GM10248 (cell line): ENCODE measurements at regions not wholly inside any gene's neighbourhood (a gene's known extent, or its start where the extent isn't known, plus 50 kb on each side); places are given as distances from the start of the nearest gene placed in this dataset.

ENCODE experiments used
- CTCF ChIA-PET: fragments of 300-600 bp; sonication (Branson Sonifier 250); formaldehyde crosslinking; extraction: SDS; loops from one replicate; lab custom pipeline; 2021; ENCODE audit warnings: antibody characterized with exemption; lab: Yijun Ruan, JAX
- POLR2A ChIA-PET: fragments of 350-650 bp; sonication (Branson Sonifier 250); formaldehyde crosslinking; extraction: SDS; loops from one replicate; lab custom pipeline; 2020; ENCODE audit warnings: antibody characterized with exemption; lab: Yijun Ruan, JAX
- DNase-seq: peaks from one replicate; pipeline ENCODE4 v3.0.0; 2012; ENCODE audit errors: extremely low spot score
- CTCF ChIP-seq: IDR thresholded peaks from 2 replicates; pipeline ENCODE4 v1.5.1; 2012; ENCODE audit warnings: mild to moderate bottlenecking, low read depth; ENCODE audit errors: extremely low read depth, missing control alignments, control extremely low read depth

GRCh38 chr5:58335518-58335917, 124.4 kb downstream of the PLK2 start:
- ChIA-PET CTCF (no interaction called here), POLR2A (no interaction called here)
- no peak for DNase-seq
- TF ChIP-seq CTCF, result no peak

- no peak for DNase-seq
- POLR2A ChIA-PET, result no interaction called here
- CTCF ChIA-PET, result no interaction called here
Observed at GRCh38 chr5:58334035-58334434, 125.9 kb downstream of the PLK2 start.

DNA sequence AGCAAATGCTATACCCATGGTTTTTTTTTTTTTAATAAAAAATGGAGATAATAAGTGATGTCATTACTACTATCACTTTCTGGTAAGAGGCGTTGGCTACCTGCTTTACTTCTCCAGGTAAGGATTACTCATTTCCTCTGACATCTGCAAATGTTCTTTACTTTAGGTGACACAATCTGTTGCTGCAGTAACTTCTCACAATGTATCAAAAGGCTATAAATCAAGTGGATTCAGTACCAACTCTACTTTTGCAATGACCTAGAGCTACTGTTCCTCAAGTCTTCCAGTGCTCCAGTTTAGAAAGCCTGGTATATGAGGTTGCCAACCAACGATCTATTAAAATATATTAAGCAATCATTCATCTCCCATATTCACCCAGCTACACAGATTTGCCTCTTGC, 129.1 kb downstream of the PLK2 start:
- ChIA-PET POLR2A (no interaction called here), CTCF (no interaction called here)
- no peak for TF ChIP-seq CTCF
- no peak for DNase-seq

More at GRCh38 chr5:58334035-58334434, 125.9 kb downstream of the PLK2 start:
- no peak for TF ChIP-seq CTCF

DNA sequence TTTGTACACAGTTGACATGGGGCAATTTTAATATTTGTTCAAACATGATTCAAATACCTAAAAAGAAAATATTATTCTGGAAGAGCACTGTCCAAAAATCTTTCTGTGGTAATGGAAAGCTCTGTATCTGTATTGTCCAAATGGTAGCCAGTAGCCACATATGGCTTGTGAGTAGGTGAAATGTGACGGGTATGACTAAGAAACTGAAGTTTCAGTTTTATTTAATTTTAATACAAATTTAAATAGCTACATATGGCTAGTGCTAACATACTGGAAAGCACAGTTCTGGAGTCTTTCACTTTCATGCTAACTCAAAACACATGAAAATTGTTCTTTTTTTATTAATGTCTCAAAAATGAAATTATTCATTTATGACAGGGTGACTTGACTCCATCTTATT, 132.6 kb downstream of the PLK2 start:
- DNase-seq, result no peak
- ChIA-PET POLR2A (no interaction called here), CTCF (no interaction called here)
- no peak for TF ChIP-seq CTCF

GRCh38 chr5:58326022-58326421, 133.9 kb downstream of the PLK2 start:
- POLR2A ChIA-PET, result no interaction called here
- CTCF ChIA-PET, result interaction anchor here (1.4 kb wide), 1 partner anchor 25 kb away, joined by 3 read pairs; no protein-coding TSS in a partner anchor
- TF ChIP-seq CTCF, result no peak
- no peak for DNase-seq

DNA sequence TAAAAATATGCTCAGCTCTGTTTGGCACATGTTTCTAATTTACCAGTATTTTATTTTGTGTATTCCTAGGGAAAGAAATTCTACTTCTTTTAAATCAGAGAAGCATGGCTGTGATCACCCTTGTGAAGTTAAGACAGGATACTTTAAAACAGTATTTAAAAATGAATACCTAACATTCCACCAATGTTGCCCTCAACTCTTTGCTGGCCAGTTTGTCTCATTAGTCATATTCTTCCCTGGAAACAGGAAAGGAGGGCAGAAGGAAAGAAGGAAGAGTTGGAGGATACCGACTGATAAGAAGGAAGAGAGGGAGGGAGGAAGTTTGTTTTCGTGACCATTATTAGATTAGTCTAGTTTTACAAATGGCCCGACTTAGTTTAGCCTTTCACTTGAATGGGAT, 137.4 kb downstream of the PLK2 start:
- CTCF ChIA-PET, result interaction anchor here (1.5 kb wide), 1 partner anchor 43 kb away, joined by 3 read pairs; no protein-coding TSS in a partner anchor
- TF ChIP-seq CTCF, result no peak
- POLR2A ChIA-PET, result no interaction called here
- DNase-seq, result no peak

DNA sequence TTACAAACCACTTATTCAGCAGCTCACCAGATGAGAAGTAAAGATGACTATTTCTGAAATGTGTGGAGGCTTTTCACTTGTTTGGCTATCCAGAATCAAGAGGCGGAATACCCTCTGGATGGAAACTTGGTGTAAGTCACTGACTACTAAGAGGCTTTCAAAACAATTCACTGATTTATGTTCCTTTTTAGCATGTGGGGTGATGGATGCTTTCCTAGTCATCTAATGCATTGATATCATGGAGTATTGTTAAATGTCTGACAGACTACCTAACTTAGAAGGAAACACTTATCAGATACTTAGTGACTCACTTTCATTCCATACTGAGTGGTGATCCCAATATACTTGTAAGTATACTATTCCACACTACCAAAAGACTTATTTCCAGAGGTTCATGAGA, 141.4 kb downstream of the PLK2 start:
- TF ChIP-seq CTCF, result no peak
- no peak for DNase-seq
- ChIA-PET POLR2A (no interaction called here), CTCF (no interaction called here)
